GM19468 (cell line): ENCODE measurements at regions not wholly inside any gene's neighbourhood (a gene's known extent, or its start where the extent isn't known, plus 50 kb on each side); places are given as distances from the start of the nearest gene placed in this dataset.
"Not testable (repeated sequence)": the region's sequence is repeated elsewhere in the genome, so short reads cannot be mapped to it uniquely, and the experiment has no call there.

ENCODE experiments used
- ATAC-seq: cut with Tn5 transposase; IDR thresholded peaks from one replicate; pipeline ENCODE4 v1.9.1; 2021; ENCODE audit warnings: mild to moderate bottlenecking, moderate library complexity, moderate number of reproducible peaks; ENCODE audit not compliant: unreplicated experiment; ENCODE audit errors: extremely low read depth

DNA sequence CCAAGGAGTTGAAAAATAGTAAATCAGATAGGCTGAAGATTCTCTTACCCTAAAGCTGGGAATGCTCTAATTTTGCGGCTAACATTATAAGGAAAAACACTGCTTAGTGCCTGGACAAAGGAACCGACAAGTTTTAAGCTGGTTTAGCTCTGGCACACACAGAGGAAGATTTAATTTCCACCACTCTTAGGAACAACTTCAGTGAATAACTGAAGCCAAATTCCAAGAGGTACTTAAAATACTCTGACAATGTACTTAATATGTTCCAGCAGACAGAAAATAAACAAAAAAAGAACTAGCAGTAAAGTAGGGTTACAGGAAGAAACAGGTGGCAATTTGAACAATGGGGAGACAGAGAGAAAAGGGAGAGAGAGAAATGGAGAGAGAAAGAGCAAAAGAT, 340.8 kb upstream of the NDST4 start:
- ATAC-seq: no peak

DNA sequence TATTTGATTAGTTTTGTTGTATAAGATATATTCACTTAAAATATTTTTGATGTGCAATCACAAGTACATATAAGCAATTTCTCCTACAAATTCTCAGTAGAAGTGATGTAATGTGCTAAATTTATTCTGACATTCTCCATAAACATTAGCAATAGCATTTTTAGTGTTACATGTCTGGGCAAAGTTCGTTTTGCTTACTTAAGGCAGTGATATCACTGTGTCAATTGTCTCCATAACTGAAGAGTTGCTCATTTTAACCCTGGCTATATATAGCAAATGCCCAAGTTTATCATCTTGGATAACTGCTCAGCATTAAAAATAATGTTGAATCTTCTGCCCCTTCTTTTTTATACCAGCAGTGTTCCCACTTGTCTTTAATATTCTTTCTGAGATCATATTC, 340.0 kb upstream of the NDST4 start:
- no peak for ATAC-seq

GRCh38 chr4:115452229-115452628, 338.8 kb upstream of the NDST4 start:
- not testable (repeated sequence) for ATAC-seq

GRCh38 chr4:115437739-115438138, 324.3 kb upstream of the NDST4 start:
- ATAC-seq: no peak

DNA sequence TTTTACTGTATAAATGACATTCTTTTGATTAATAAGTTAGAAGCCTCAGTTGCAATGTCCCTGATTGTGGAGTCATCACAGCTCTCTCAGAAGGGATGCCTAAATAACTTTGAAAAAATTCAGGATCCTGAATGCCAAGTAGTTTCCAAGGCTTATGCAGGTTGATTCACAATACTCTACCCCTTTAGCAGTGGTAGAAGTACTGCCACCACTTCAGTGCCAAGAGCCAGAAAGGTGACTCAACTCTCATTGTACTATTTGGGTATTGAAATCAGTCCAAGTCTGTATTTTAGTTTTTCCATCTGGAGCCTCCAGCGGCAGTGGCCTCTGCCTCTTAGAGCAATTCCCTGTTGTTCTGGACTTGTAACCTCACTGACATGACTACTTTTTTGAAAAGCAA, 320.1 kb upstream of the NDST4 start:
- ATAC-seq: no peak

DNA sequence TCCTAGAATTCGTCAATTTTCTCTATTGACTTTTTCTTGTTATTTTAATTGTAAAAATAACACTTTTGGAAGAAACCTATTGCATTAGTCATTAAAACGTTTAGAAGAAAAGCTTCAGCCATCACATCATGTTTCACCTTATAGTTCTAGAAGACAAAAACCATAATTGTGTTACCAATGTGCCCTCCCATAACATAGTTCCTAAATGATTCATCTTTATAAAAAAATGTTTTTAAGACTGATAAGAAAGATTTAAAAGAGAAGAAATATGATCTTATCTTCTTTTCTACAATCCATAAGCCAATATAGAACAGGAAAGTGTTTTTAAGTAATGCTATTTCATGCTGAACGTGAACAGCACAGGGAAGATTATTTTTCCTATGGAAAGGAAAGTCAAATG, 316.6 kb upstream of the NDST4 start:
- no peak for ATAC-seq

DNA sequence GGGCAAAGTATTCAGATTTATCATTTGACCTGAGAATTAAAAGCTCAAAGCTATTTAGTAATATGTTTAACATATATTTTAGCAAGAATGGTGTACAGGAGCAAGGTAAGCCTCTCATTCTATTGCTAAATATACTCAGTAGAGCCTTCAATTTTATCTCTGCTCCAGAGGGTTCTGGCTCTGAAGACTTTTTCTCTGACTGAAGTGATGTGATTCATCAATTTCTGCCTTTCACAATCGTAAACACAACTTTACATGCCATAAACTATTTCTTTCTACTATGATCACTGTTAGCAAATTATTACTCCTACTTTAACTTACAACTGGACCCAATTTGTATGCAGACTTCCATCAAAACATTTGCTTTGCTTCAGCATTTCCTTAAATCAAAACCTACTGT, 315.0 kb upstream of the NDST4 start:
- no peak for ATAC-seq

DNA sequence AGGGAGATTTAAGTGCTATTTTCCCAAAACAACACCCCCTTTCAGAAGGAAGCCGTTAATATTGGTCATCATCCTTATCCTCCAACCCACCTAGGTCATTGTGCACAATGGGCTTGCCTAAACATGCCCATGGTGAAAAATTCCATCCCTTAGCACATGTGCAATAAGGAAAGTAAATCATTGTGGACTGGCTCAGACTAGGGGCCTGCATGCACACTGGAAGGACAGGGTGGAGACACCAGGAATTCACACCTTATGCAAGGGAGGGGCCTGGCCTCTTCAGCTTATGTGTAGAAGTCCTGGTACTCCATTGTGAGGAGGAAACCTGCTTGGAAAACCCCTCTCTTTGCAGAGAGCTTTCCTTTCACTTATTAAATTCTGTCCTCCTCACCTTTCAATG, 311.4 kb upstream of the NDST4 start:
- ATAC-seq: no peak

- ATAC-seq: no peak
Observed at GRCh38 chr4:115418635-115419396, 305.4 kb upstream of the NDST4 start.

- no peak for ATAC-seq
Observed at GRCh38 chr4:115396034-115396433, 282.6 kb upstream of the NDST4 start.

DNA sequence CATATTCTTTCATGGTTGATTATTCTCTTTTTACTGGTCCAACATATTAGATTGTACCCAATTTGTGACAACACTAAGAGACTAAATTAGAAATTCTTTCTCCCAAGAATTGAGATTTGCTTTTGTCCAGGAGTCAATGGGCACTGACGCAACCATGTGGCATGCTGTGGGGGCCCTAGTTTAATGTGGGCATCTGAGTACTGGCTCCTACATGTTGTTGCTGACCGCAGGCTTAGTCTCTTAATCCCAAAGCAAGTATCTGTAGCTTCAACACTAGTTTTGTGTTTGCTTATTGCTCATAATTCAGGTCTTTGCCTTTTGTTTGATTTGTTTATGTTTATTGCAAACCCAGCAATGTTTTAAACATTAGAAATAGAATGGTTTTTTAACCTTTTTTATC, 263.4 kb upstream of the NDST4 start:
- no peak for ATAC-seq

- ATAC-seq: no peak
Observed at GRCh38 chr4:115374621-115375020, 261.2 kb upstream of the NDST4 start.

- ATAC-seq: no peak
Observed at GRCh38 chr4:115370490-115370889, 257.1 kb upstream of the NDST4 start.

DNA sequence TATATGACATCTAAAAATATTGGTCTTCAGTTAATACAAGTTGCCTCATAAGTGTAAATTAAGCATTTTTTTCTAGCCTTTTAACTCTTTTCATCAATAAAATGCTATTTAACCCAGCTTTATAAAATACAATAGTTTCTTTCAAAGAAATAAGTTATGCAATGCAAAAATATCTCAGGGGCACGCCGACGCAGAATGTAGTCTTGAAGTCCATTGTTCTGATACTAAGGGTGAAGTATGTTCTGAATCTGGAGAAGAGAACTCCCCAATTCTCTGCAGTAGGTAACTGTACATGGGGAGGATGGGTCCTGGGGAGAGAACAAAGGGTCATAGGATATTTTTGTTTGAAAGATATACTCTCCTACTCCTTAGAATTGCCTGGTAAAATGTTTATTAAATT, 256.6 kb upstream of the NDST4 start:
- ATAC-seq: no peak

DNA sequence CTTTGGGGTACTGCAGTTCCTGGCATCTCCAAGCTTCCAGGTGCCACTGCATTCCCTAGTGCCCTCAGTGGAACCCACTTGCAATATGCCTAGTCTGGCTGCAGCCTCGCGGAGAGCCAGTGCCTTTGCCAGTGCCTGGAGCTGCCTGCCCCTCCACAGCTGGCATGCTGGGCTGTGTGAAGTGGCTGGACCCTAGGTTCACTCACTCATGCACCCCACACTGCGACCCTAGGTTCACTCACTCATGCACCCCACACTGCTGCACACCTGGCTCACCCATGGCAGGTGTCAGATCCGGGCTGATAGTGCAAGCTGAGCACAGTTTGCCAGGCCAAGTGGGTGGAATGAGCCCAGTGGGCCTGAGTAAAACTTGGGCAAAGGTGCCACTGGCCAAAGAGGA, 253.0 kb upstream of the NDST4 start:
- ATAC-seq: no peak

- no peak for ATAC-seq
Observed at GRCh38 chr4:115365185-115365584, 251.8 kb upstream of the NDST4 start.

- ATAC-seq: no peak
Observed at GRCh38 chr4:115361781-115362180, 248.4 kb upstream of the NDST4 start.

DNA sequence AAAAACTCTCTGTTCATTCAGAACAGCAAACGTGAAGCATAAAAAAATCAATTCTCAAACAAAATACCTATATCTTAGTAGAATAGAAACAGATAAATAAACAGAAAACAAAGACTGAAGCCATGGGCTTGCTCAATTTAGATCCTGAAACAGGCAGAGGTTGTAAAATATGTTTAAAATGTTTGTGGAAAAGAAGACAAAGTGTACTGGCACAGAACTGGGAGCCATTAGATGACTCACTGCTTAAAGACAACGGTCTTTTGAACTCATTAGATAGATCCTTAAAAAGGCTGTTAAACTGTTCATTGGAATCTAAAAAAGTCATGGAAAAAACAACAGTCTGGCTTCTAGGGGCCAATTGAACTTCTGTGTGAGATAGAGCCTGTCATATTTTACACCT, 247.0 kb upstream of the NDST4 start:
- ATAC-seq: no peak

- ATAC-seq: no peak
Observed at GRCh38 chr4:115357776-115358175, 244.4 kb upstream of the NDST4 start.

DNA sequence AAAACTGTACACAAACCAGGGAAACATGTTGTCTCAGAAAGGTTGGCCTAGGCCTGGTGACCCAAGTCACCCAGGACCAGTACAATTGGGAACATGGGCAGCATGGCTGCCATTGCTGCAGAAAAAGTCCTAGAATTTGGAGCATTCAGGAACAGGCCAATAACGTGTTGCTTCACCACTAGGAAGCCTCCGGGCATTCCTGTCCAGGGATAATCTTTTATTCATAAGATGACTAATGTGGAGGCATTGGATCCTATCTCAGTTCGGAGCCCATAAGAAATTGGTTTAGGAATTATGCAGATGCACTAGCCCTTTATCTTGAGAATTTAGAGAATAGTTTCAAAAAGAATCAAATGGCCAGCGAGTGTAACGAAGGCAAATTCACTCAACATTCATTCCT, 242.8 kb upstream of the NDST4 start:
- ATAC-seq: no peak

GRCh38 chr4:115355329-115355728, 241.9 kb upstream of the NDST4 start:
- ATAC-seq: no peak

GRCh38 chr4:115353370-115353769, 239.9 kb upstream of the NDST4 start:
- no peak for ATAC-seq

- no peak for ATAC-seq
Observed at GRCh38 chr4:115343171-115343570, 229.8 kb upstream of the NDST4 start.
